ENCODE measurements at regions not wholly inside any gene's neighbourhood (a gene's known extent, or its start where the extent isn't known, plus 50 kb on each side); places are given as distances from the start of the nearest gene placed in this dataset.

- TF ChIP-seq CTCF (IDR thresholded peaks at IDR 0.05) = no peak
- no peak for TF ChIP-seq POLR2A (IDR thresholded peaks at IDR 0.05)
Measured at GRCh38 chr4:99711657-99712056, 54.0 kb upstream of the C4orf54 start.
